GM19467 (cell line): ENCODE measurements at regions not wholly inside any gene's neighbourhood (a gene's known extent, or its start where the extent isn't known, plus 50 kb on each side); places are given as distances from the start of the nearest gene placed in this dataset.

Experiments
- ATAC-seq: cut with Tn5 transposase; IDR thresholded peaks from one replicate; pipeline ENCODE4 v1.9.1; 2021; ENCODE audit warnings: mild to moderate bottlenecking, moderate library complexity; ENCODE audit not compliant: unreplicated experiment

GRCh38 chrX:39830414-39830813 lies 267.3 kb downstream of the BCOR start:
- ATAC-seq: no peak

- no peak for ATAC-seq
Observed at GRCh38 chrX:39832211-39832610, 265.5 kb downstream of the BCOR start.

GRCh38 chrX:39834600-39834999 lies 263.2 kb downstream of the BCOR start:
- ATAC-seq: no peak

- no peak for ATAC-seq
Observed at GRCh38 chrX:39835241-39835640, 262.5 kb downstream of the BCOR start.

GRCh38 chrX:39835776-39836175 lies 262.0 kb downstream of the BCOR start:
- ATAC-seq: no peak

GRCh38 chrX:39836802-39837420 lies 260.8 kb downstream of the BCOR start:
- ATAC-seq: no peak

- ATAC-seq: no peak
Observed at GRCh38 chrX:39837688-39838087, 260.1 kb downstream of the BCOR start.

- no peak for ATAC-seq
Observed at GRCh38 chrX:39839371-39839770, 258.4 kb downstream of the BCOR start.

- no peak for ATAC-seq
Observed at GRCh38 chrX:39840133-39840532, 257.6 kb downstream of the BCOR start.

GRCh38 chrX:39840581-39841093 lies 257.1 kb downstream of the BCOR start:
- ATAC-seq: no peak

GRCh38 chrX:39841604-39842003 lies 256.2 kb downstream of the BCOR start:
- ATAC-seq: no peak

GRCh38 chrX:39842281-39842973 lies 255.3 kb downstream of the BCOR start:
- no peak for ATAC-seq

GRCh38 chrX:39843318-39843717 lies 254.4 kb downstream of the BCOR start:
- no peak for ATAC-seq

- no peak for ATAC-seq
Observed at GRCh38 chrX:39845233-39845632, 252.5 kb downstream of the BCOR start.

GRCh38 chrX:39846460-39846859 lies 251.3 kb downstream of the BCOR start:
- no peak for ATAC-seq

- no peak for ATAC-seq
Observed at GRCh38 chrX:39848243-39848642, 249.5 kb downstream of the BCOR start.

- no peak for ATAC-seq
Observed at GRCh38 chrX:39848900-39849299, 248.9 kb downstream of the BCOR start.

GRCh38 chrX:39850209-39850608 lies 247.5 kb downstream of the BCOR start:
- ATAC-seq: no peak

GRCh38 chrX:39850630-39851152 lies 247.1 kb downstream of the BCOR start:
- no peak for ATAC-seq

GRCh38 chrX:39851745-39852455 lies 245.9 kb downstream of the BCOR start:
- no peak for ATAC-seq

GRCh38 chrX:39852491-39852890 lies 245.3 kb downstream of the BCOR start:
- ATAC-seq: no peak
